GM18502 (cell line): ENCODE measurements at regions not wholly inside any gene's neighbourhood (a gene's known extent, or its start where the extent isn't known, plus 50 kb on each side); places are given as distances from the start of the nearest gene placed in this dataset.

Experiments
- ATAC-seq: cut with Tn5 transposase; IDR thresholded peaks from one replicate; pipeline ENCODE4 v1.9.1; 2021; ENCODE audit warnings: mild to moderate bottlenecking; ENCODE audit not compliant: unreplicated experiment, poor library complexity

DNA sequence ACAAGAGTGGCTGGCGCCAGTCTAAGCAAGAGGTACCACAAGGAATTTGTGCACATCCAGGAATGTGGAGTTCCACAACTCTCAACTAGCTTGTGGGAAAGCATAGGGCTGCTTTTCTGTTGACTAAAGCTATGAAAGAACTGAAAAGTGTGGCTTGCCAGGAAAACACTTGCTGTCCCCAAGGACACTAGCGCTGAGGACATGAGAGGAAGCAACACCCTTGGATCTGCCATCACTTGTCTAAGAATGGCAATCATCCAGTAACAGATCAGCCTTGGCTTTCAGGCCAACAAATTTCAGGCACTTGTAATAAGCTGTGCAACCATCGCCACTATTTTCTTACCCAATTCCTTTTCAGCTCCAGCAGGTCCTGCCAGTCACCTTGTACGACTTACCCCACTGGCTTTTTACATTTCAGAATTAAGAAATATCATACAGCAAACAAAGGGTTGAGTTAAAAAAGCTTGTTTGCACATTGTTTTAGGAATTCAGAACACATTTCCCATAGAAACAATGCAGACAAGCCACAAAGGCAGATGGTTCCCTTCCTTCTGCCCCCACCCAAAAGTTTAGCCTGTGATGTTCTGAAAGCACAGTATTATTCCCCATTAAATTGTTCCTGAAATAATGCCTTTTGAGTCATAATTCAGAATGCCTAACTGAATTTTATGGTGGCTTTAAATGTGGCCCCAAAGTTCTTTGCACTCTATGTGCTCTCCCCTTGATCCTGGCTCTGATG is 57.9 kb upstream of the SSTR4 start:
- ATAC-seq, result no peak

GRCh38 chr20:22984008-22984407 is 51.1 kb upstream of the SSTR4 start:
- no peak for ATAC-seq

DNA sequence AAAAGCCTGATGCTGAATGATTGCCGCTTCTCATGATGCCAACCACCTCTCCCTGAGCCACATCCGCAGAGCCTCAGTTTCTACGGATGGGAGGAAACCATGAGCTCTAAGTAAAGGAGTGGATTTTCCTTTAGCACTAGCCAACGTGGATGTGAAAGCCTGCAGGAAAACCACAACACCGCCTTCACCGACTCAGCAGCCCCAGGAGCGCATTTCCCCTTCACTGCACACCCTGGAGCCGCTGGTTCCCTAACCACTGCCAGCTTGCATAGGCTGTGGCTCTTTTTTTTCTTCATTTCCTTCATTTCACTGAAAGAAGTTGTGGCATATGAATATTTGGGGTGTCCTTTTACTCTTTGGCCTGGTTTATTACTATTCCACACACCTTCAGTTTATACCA is 50.5 kb upstream of the SSTR4 start:
- no peak for ATAC-seq

GRCh38 chr20:22985239-22985778 is 49.8 kb upstream of the SSTR4 start:
- no peak for ATAC-seq
